Chondrocyte (in vitro differentiated cells): ENCODE measurements at regions not wholly inside any gene's neighbourhood (a gene's known extent, or its start where the extent isn't known, plus 50 kb on each side); places are given as distances from the start of the nearest gene placed in this dataset.

Source experiments
- DNase-seq: peaks from one replicate; pipeline ENCODE4 v3.0.0; 2021; ENCODE audit warnings: mixed read lengths, low spot score
- H3K27ac Mint-ChIP-seq: one replicate; pipeline ENCODE4 v1.8.0; 2021; ENCODE audit warnings: mild to moderate bottlenecking, moderate library complexity, mixed read lengths; ENCODE audit not compliant: unreplicated experiment
- H3K27me3 Mint-ChIP-seq: 2 replicates; pipeline ENCODE4 v1.8.0; 2021; ENCODE audit warnings: low read depth, mixed read lengths
- H3K36me3 Mint-ChIP-seq: 2 replicates; pipeline ENCODE4 v1.8.0; 2021; ENCODE audit warnings: low read depth, mixed read lengths
- H3K4me1 Mint-ChIP-seq: 2 replicates; pipeline ENCODE4 v1.8.0; 2021; ENCODE audit warnings: low read depth, mild to moderate bottlenecking, mixed read lengths
- H3K4me3 Mint-ChIP-seq: one replicate; pipeline ENCODE4 v1.8.0; 2021; ENCODE audit warnings: mild to moderate bottlenecking, moderate library complexity, mixed read lengths; ENCODE audit not compliant: unreplicated experiment
- H3K9me3 Mint-ChIP-seq: 2 replicates; pipeline ENCODE4 v1.8.0; 2021; ENCODE audit warnings: low read depth, mixed read lengths
- CTCF ChIP-seq: fragments of 200-600 bp; sonication (generic); IDR thresholded peaks from 2 replicates; pipeline ENCODE4 v1.5.0; 2021; ENCODE audit warnings: antibody characterized with exemption, mild to moderate bottlenecking, moderate library complexity

- no peak overlapping the region for H3K27ac Mint-ChIP-seq
- H3K9me3 Mint-ChIP-seq, result peaks cover 7% of the 10 kb centered on the region
Observed at GRCh38 chr9:91066042-91066415, 264.4 kb downstream of the SYK start.

GRCh38 chr9:91066856-91067255, 265.2 kb downstream of the SYK start:
- H3K36me3 Mint-ChIP-seq, result no peaks in the 10 kb centered on the region
- H3K4me1 Mint-ChIP-seq, result peaks cover 7% of the 10 kb centered on the region
- H3K27ac Mint-ChIP-seq, result no peak overlapping the region
- peaks cover 4% of the 10 kb centered on the region for H3K9me3 Mint-ChIP-seq
- H3K4me3 Mint-ChIP-seq, result no peak overlapping the region
- no peaks in the 10 kb centered on the region for H3K27me3 Mint-ChIP-seq
- TF ChIP-seq CTCF, result no peak
- no peak for DNase-seq

More at GRCh38 chr9:91066042-91066415, 264.4 kb downstream of the SYK start:
- Mint-ChIP-seq H3K36me3 (no peaks in the 10 kb centered on the region), H3K4me3 (no peak overlapping the region), H3K4me1 (peaks cover 8% of the 10 kb centered on the region), H3K27me3 (no peaks in the 10 kb centered on the region)
- no peak for TF ChIP-seq CTCF
- DNase-seq, result no peak

GRCh38 chr9:91067306-91067860, 265.8 kb downstream of the SYK start:
- TF ChIP-seq CTCF, result no peak
- no peak overlapping the region for H3K27ac Mint-ChIP-seq
- no peaks in the 10 kb centered on the region for H3K27me3 Mint-ChIP-seq
- H3K9me3 Mint-ChIP-seq, result peaks cover 4% of the 10 kb centered on the region
- no peaks in the 10 kb centered on the region for H3K36me3 Mint-ChIP-seq
- peaks cover 12% of the 10 kb centered on the region for H3K4me1 Mint-ChIP-seq
- DNase-seq, result no peak
- no peak overlapping the region for H3K4me3 Mint-ChIP-seq

GRCh38 chr9:91071184-91071990, 269.8 kb downstream of the SYK start:
- Mint-ChIP-seq H3K27me3 (no peaks in the 10 kb centered on the region), H3K9me3 (peaks cover 4% of the 10 kb centered on the region), H3K4me1 (peaks cover 38% of the 10 kb centered on the region), H3K27ac (peak overlapping the region; percentile 55), H3K36me3 (no peaks in the 10 kb centered on the region), H3K4me3 (no peak overlapping the region)
- no peak for DNase-seq
- no peak for TF ChIP-seq CTCF

- TF ChIP-seq CTCF, result no peak
- peaks cover 4% of the 10 kb centered on the region for H3K9me3 Mint-ChIP-seq
- H3K4me1 Mint-ChIP-seq, result peaks cover 38% of the 10 kb centered on the region
- no peak overlapping the region for H3K4me3 Mint-ChIP-seq
- H3K27ac Mint-ChIP-seq, result no peak overlapping the region
- no peak for DNase-seq
- H3K36me3 Mint-ChIP-seq, result no peaks in the 10 kb centered on the region
- H3K27me3 Mint-ChIP-seq, result no peaks in the 10 kb centered on the region
Observed at GRCh38 chr9:91073049-91073810, 271.6 kb downstream of the SYK start.
